Ascending aorta (tissue), 2 donors: ENCODE measurements at regions not wholly inside any gene's neighbourhood (a gene's known extent, or its start where the extent isn't known, plus 50 kb on each side); places are given as distances from the start of the nearest gene placed in this dataset.

Source experiments
- DNase-seq, 2 donors: peaks; one replicate each; pipeline ENCODE4 v3.0.0-alpha.2; 2019; ENCODE audit warnings: low spot score in 2 of 2
- H3K27ac ChIP-seq, 2 donors: fragments of 200-600 bp; sonication (generic); one replicate each; pipeline ENCODE4 v1.5.1; 2016 to 2017; ENCODE audit warnings: mild to moderate bottlenecking in 1 of 2
- H3K27me3 ChIP-seq: fragments of 200-600 bp; sonication (generic); one replicate; pipeline ENCODE4 v1.5.1; 2017
- H3K36me3 ChIP-seq, 2 donors: fragments of 200-600 bp; sonication (generic); one replicate each; pipeline ENCODE4 v1.5.1; 2016
- H3K4me1 ChIP-seq, 2 donors: fragments of 200-600 bp; sonication (generic); one replicate each; pipeline ENCODE4 v1.5.1; 2016 to 2017; ENCODE audit warnings: mild to moderate bottlenecking in 1 of 2
- H3K4me3 ChIP-seq, 2 donors: fragments of 200-600 bp; sonication (generic); one replicate each; pipeline ENCODE4 v1.5.1; 2016 to 2017; ENCODE audit warnings: mild to moderate bottlenecking in 1 of 2
- H3K9me3 ChIP-seq, 2 donors: fragments of 200-600 bp; sonication (generic); one replicate each; pipeline ENCODE4 v1.5.1; 2016
- intact Hi-C: fragments of 100-400 bp; cut with DNase I; formaldehyde crosslinking; loops from one replicate; pipeline ENCODE4 v1.15.1; 2023
- TF ChIP-seq, protein P1 (sequence below), 3 experiments: fragments of 200-600 bp in 2 of 3; fragments of 450-650 bp in 1 of 3; sonication (generic) in 2 of 3; IDR thresholded peaks; one replicate each; pipeline ENCODE4 v1.5.1; 2016 to 2019; ENCODE audit warnings: antibody characterized with exemption in 3 of 3, mild to moderate bottlenecking in 1 of 3, moderate library complexity in 1 of 3

- H3K9me3 ChIP-seq, result no peaks in the 10 kb centered on the region
- no peaks in the 10 kb centered on the region for H3K36me3 ChIP-seq
Observed at GRCh38 chr13:75023609-75024008, 458.4 kb downstream of the TBC1D4 start.

GRCh38 chr13:75021151-75021550 lies 460.8 kb downstream of the TBC1D4 start:
- intact Hi-C loops, result no loop called here

More at GRCh38 chr13:75023609-75024008, 458.4 kb downstream of the TBC1D4 start:
- DNase-seq, result no peak
- no peak overlapping the region for H3K27ac ChIP-seq
- no peak overlapping the region for H3K4me3 ChIP-seq
- H3K4me1 ChIP-seq, result no peaks in the 10 kb centered on the region
- H3K27me3 ChIP-seq, result no peaks in the 10 kb centered on the region
- TF ChIP-seq, protein P1, sequence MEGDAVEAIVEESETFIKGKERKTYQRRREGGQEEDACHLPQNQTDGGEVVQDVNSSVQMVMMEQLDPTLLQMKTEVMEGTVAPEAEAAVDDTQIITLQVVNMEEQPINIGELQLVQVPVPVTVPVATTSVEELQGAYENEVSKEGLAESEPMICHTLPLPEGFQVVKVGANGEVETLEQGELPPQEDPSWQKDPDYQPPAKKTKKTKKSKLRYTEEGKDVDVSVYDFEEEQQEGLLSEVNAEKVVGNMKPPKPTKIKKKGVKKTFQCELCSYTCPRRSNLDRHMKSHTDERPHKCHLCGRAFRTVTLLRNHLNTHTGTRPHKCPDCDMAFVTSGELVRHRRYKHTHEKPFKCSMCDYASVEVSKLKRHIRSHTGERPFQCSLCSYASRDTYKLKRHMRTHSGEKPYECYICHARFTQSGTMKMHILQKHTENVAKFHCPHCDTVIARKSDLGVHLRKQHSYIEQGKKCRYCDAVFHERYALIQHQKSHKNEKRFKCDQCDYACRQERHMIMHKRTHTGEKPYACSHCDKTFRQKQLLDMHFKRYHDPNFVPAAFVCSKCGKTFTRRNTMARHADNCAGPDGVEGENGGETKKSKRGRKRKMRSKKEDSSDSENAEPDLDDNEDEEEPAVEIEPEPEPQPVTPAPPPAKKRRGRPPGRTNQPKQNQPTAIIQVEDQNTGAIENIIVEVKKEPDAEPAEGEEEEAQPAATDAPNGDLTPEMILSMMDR (IDR thresholded peaks at IDR 0.05), result no peak
- intact Hi-C loops, result no loop called here

GRCh38 chr13:75016225-75016624 lies 465.7 kb downstream of the TBC1D4 start:
- intact Hi-C loops, result no loop called here
- TF ChIP-seq, protein P1 (IDR thresholded peaks at IDR 0.05), result no peak
- no peak overlapping the region for H3K27ac ChIP-seq

More at GRCh38 chr13:75021151-75021550, 460.8 kb downstream of the TBC1D4 start:
- H3K4me1 ChIP-seq, result no peaks in the 10 kb centered on the region
- H3K27me3 ChIP-seq, result no peaks in the 10 kb centered on the region
- no peaks in the 10 kb centered on the region for H3K36me3 ChIP-seq
- no peaks in the 10 kb centered on the region for H3K9me3 ChIP-seq
- no peak overlapping the region for H3K27ac ChIP-seq
- TF ChIP-seq, protein P1 (IDR thresholded peaks at IDR 0.05), result no peak
- no peak for DNase-seq
- H3K4me3 ChIP-seq, result no peak overlapping the region

GRCh38 chr13:75013818-75014217 lies 468.2 kb downstream of the TBC1D4 start:
- Histone ChIP-seq H3K4me1 (no peaks in the 10 kb centered on the region), H3K4me3 (no peak overlapping the region), H3K9me3 (no peaks in the 10 kb centered on the region), H3K36me3 (no peaks in the 10 kb centered on the region), H3K27ac (no peak overlapping the region), H3K27me3 (no peaks in the 10 kb centered on the region)
- intact Hi-C loops, result no loop called here
- TF ChIP-seq, protein P1 (IDR thresholded peaks at IDR 0.05), result no peak
- no peak for DNase-seq

More at GRCh38 chr13:75016225-75016624, 465.7 kb downstream of the TBC1D4 start:
- H3K4me1 ChIP-seq, result no peaks in the 10 kb centered on the region
- no peak for DNase-seq
- no peak overlapping the region for H3K4me3 ChIP-seq
- H3K27me3 ChIP-seq, result no peaks in the 10 kb centered on the region
- no peaks in the 10 kb centered on the region for H3K36me3 ChIP-seq
- H3K9me3 ChIP-seq, result no peaks in the 10 kb centered on the region

GRCh38 chr13:75010941-75011340 lies 471.0 kb downstream of the TBC1D4 start:
- Histone ChIP-seq H3K9me3 (no peaks in the 10 kb centered on the region), H3K4me3 (no peak overlapping the region), H3K27ac (no peak overlapping the region), H3K36me3 (no peaks in the 10 kb centered on the region), H3K4me1 (no peaks in the 10 kb centered on the region), H3K27me3 (no peaks in the 10 kb centered on the region)
- intact Hi-C loops, result no loop called here
- TF ChIP-seq, protein P1 (IDR thresholded peaks at IDR 0.05), result no peak
- no peak for DNase-seq

DNA sequence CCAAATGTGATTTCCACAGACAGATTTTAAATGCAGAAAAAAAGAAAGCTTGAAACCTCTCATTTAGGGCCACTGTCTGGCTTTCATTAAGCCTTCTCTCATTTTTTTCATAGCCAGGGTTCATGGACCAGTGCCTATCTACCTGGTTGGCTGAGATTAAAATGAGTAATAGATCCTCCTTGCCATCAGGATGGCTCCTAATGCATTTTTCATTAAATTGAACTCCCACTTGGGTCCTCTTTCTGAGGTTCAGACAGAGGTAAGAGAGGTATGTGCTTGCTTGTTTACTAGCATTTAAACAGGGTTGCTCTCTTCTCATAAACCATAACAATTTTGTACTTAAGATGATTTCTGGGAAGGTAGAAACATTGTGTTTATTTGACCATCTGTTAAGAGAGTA lies 473.0 kb downstream of the TBC1D4 start:
- Histone ChIP-seq H3K4me3 (no peak overlapping the region), H3K36me3 (no peaks in the 10 kb centered on the region), H3K4me1 (no peaks in the 10 kb centered on the region), H3K27ac (no peak overlapping the region), H3K27me3 (no peaks in the 10 kb centered on the region), H3K9me3 (no peaks in the 10 kb centered on the region)
- DNase-seq, result no peak
- TF ChIP-seq, protein P1 (IDR thresholded peaks at IDR 0.05), result no peak
- intact Hi-C loops, result no loop called here
